HG03469 (cell line): ENCODE measurements at regions not wholly inside any gene's neighbourhood (a gene's known extent, or its start where the extent isn't known, plus 50 kb on each side); places are given as distances from the start of the nearest gene placed in this dataset.

Source experiments
- ATAC-seq: cut with Tn5 transposase; IDR thresholded peaks from one replicate; pipeline ENCODE4 v1.9.1; 2021; ENCODE audit warnings: mild to moderate bottlenecking, moderate library complexity, moderate number of reproducible peaks; ENCODE audit not compliant: unreplicated experiment

DNA sequence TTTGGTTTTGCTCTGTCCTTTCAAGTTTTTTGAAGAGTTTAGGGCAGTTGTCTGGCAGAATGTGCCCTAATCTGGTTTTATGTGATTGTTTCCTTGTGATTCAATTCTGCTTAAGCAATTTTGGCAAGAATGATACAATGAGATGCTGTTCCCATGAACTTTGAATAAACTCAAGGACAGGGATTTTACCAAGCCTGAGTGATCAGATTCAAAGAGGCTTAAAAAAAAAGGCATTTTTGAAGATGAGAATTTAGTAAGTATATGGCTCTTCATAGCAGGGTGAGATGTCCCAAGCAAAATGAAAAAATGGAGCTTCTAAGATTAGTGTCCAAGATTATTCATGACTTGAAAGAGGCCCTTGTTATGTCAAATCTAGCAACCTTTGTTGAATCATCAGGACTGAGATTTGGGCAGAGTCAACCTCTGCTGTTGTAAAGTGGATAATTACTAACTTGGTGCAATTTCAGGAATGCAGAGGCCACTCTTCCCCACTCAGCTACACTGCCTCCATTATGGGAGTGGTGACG lies 180.6 kb upstream of the NUDT4 start:
- ATAC-seq: no peak

DNA sequence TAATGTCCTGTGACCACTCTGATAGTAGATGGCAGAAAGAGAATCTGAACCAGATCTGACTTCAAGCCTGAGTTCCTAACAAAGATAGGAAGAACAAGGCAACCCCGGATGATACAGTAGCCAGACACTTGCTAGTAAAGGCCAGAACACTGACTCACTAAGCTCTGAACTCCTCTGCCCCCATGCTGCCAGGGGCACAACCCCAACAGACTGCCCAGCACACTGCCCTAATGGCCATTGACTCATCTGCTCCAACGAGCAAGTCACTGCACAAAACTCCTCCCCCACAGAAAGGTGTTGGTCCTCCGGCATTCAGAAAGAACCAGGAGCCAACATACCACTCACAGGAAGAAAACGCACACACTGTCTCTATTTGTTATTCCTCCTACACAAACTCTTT lies 179.6 kb upstream of the NUDT4 start:
- no peak for ATAC-seq

DNA sequence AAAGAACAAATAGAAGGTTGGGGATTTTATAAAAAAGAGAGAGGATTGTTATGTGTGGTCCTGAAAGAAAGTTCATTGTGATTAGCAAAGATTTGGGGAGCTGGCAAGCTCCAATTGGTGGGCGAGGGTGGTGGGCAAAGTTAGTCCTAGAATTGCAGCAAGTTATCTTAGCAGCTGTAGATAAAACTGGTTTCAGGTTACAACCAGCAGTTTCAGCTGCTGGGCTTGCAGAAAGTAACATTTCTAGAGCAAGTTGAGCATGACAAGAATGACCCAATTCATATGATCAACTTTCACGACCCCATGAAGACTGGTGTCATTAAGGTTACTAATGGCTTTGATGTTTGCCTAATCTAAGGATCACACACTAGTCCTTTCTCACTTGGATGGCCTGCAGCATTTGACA lies 177.9 kb upstream of the NUDT4 start:
- no peak for ATAC-seq

DNA sequence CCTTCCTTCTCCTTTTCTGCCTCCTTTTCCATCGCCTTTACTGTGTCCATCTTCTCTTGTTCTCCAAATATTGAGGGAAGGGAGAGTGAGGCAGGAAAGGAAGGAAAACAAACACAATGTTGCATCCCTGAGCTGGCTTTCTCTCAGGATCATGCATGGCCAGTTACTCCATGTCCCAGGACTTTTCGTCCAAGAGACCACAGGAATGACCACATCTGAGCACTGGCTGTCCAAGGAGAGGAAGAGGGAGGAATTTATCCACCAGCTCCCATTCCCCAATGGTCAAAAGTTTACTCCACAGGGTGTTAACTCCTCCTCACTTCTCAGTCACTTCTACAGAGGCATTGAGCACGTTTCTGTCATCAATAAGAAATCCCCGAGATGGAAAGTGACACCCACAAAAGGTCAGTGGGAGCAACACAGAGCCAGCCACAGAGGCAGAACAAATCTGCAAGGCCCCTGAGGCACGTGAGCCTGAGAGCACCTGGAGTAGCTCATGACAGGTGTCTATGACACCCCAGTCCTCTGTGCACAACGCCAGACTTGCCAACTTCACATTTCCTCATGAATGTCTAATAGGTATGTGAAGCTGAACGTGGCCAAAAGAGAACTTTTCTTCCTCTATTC lies 177.3 kb upstream of the NUDT4 start:
- no peak for ATAC-seq

DNA sequence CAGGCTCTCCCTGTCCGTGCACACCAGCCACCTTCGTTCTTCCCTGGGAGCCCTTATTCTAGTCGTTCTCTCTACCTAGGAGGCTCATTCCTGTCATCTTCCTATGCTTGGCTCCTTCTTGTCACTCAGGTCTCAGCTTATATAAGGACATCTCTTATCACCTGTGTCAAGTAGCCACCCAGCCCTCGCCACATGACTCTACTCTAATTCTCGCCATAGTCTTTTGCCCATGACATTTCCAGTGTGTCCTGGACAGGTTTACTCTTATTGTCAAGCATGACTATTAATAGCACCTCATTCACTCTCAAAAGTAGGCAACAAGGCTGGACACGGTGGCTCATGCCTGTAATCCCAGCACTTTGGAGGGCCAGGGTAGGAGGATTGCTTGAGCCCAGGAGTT lies 175.7 kb upstream of the NUDT4 start:
- no peak for ATAC-seq

DNA sequence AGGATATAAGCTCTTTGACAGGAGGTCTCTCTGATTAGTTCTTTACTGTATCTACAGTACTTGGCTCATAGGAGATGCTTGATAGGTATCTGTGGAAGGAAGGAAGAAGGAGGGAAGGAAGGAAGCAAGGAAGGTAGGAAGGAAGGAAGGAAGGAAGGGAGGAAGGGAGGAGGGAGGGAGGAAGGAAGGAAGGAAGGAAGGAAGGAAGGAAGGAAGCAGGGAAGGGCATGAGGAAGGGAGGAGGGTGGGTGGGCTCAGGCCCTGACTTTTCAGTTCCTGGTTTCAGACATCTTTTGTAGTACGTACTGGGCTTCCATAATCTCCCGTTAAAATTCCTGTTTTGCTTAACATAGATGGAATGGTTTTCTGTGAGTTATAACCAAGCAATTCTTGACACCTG lies 175.0 kb upstream of the NUDT4 start:
- ATAC-seq: no peak

DNA sequence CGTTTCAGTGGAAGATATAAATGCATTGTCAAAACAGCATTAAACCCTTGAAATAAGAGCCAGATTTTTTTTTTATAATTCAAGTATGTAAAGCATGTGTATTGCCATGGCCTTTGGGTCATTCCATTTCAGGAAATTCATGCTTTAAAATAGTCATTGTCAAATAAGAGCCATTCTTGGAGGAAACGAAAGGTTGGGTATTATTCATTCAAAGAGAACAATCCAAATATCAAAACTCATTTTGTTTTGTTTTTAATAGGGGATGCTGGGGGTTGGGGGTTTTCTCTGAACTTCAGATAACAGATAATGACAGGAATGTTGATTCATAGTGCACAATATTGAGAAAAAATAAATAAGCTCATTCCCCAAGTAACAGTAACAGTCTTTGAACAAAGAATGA lies 174.4 kb upstream of the NUDT4 start:
- ATAC-seq: no peak

DNA sequence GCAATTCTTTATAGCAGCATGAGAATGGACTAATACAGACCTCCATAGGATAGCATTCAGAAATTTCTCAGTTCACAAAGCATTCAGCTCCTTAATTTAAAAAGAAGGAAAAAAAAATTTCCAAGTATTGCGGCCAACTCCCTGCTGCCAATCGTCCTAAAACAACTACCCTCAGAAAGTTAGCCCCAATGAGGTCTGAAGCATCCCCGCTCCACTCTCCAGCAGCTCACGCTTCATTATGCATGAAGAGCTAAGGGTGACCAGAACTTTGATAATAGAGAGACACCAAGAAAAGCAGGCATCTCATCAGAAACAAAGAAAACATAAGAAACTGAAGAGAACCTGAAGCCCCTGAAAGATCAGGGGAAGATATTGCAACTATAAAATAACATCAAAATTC lies 172.8 kb upstream of the NUDT4 start:
- ATAC-seq: no peak

DNA sequence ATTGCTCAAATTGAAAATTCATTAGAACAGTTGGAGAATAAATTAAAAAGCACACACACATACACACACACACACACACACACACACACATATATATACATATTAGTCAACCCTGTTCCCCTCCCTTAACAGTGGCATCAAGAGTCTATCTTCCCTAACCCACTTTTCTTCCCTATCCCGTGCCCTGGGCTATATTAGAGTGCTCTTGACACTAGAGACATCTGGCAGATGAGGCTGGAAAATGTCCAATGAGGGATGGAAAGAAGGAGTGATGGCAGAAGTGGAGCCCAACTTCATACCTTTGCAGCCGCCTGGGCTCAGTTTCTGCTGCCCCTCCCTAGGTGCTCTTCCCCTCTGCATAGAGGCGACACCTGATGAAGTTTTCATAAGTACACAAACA lies 172.4 kb upstream of the NUDT4 start:
- no peak for ATAC-seq

DNA sequence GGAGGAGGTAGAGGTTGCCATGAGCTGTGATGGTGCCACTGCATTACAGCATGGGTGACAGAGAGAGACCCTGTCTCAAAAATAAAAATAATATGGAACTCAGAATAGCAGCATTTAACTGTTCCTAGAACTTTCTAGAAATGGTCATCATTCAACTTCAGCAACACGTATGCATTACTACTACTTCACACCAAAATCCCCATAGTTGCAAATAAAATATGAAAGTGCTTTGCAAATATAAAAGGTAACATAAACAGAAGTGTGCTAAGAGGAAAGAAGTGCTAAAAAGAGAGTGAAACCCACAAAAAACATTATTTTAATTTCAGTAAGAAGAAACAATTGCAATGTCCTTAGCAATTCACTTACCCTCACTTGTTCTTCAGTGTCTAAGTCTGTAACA lies 169.7 kb upstream of the NUDT4 start:
- ATAC-seq: no peak

DNA sequence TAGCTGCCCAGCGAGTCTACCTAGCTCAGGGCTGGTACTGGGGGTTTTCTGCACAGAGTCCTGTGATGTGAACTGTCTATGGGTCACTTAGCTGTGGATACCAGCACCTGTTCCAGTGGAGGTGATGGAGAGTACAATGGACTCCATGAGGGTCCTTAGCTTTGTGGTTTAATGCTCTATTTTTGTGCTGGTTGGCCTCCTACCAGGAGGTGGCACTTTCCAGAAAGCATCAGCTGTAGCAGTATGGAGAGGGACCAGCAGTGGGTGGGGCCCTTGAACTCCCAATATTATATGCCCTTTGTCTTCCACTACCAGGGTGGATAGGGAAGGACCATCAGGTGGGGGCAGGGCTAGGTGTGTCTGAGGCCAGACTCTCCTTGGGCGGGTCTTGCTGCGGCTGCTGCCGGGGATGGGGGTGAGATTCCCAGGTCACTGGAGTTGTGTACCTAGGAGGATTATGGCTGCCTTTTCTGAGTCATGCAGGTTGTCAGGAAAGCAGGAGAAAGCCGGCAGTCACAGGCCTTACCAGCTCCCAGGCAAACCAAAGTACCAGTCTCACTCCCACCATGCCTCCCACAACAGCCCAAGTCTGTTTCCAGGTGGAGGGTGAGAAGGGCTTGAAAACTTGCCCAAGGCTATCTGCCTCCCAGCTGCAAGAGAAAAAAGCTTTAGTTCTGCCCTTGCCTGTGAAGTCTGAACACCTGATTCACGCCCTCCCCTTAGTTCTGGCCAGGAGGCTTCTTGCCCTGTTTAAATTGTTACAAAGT lies 163.0 kb upstream of the NUDT4 start:
- no peak for ATAC-seq

DNA sequence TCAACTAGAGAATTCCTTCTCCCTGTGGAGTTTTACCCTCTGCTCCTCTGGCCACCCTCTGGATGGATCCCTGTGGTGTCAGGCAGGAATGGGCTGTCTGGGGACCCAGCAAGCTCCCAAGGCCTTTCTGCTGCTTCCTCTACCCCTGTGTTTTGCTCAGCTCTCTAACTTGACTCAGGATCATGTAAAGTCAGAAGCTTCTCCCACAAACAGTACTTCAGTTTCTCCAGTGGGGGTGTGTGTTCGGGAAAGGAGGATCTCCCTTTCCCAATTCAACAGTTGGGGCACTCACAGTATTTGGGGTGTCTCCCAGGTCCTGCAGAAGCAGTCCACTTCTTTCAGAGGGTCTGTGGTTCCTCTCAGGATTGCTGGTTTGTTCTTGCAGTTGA lies 162.4 kb upstream of the NUDT4 start:
- no peak for ATAC-seq

DNA sequence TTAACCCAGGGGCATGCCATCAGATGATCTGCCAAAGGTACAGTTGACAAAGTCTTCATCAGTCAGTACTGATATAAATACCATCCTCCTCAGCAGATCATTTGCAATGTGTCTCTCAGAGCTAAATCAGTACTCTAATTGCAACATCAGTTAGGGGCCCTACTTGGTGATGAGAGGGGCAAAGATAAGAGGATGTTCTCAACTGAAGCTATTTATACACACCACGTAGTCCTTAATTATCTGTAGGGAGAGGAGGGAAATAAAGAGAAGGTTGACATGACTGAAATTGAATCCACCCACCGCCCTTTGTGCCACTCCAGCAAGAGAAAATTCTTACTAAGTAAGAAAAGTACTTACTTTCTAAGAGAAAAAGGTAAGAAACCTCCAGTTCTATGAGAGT lies 157.8 kb upstream of the NUDT4 start:
- no peak for ATAC-seq

DNA sequence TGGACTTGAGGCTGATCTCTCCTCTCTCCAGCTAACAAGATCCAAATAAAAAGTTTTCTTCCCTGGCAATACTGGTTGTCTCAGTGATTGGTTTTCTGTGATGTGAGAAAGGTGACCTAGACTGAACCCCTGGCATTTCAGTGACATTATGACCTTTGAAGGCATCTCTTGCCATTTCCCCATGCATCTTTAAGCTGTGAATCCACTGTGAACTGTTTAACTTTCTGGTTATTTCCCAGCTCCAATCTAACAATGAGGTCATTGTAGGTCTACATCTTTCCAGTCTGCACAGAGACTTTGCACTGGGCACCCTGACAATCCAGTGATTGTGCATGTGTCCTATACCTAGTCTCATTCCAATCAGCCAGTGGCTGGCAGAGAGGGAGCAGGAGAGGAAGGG lies 155.9 kb upstream of the NUDT4 start:
- ATAC-seq: no peak

DNA sequence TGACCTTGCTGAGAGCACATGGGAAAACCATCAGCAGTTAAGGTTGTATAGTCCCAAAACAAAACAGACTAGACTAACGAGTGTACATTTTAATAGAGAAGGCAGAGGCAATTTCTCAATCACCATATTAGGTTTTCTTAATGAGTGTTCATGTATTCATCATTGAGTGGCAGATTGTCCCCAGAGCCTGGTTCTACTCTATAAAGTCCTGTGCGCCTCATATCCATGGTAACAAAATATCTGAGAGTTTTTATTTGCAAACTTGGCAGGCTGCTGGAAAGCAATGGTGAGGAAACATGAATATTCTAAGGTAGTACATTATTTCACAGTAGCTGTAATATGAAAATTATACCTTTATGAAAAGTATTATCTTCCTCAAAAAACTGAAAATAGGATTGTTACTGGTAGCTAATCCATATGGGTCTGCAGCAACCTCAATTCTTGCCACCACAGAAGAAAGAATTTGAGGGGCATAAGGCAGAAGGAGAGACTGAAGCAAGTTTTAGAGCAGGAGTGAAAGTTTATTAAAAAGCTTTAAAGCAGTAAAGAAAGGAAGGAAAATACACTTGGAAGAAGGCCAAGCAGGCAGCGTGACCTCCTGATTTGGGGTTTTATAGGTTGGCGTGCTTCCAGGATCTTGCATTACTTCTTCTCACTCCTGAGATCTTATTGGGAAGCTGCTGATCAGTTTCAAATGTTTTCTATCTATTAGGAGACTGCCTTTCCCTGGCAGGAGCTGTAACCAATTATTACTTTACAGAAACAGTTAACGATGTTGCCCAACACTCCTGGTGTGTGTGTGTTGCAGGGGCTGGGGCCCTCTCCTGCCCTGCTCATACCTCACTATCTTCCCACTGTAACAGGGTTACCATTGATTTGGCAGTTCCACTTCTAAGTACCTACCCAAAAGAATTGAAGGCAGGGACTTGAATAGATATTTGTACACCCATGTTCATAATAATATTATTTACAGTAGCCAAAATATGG lies 154.0 kb upstream of the NUDT4 start:
- no peak for ATAC-seq

DNA sequence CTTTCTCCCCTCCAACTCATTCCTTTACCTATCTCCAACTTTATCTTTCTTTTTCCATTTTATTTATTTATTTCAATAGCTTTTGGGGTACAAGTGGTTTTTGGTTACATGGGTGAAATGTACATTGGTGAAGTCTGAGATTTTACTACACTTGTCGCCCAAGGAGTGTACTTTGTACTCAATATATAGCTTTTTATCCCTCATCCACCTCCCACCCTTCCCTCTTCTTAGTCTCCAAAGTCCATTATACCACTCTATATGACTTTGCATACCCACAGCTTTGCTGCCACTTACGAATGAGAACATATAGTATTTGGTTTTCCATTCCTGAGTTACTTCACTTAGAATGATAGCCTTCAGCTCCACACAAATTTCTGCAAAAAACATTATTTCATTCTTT lies 152.6 kb upstream of the NUDT4 start:
- no peak for ATAC-seq

DNA sequence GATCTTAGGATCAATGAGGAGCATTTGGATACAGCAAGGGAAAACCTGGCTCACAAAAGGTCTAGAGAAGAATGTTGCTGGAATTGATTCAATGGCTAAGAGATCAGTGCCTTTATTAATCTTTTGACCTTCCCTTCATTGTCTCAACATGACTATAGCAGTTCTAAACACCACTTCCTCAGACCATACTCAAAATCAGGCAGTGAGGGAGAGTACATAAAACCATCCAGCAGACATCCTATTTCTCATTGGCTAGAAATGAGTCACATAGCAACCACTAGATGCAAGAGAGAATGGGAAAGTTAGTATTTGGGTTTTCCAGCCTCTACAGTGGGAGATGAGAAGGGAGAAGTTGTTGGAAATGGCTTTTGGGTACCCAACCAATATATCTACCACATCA lies 151.4 kb upstream of the NUDT4 start:
- ATAC-seq: no peak

DNA sequence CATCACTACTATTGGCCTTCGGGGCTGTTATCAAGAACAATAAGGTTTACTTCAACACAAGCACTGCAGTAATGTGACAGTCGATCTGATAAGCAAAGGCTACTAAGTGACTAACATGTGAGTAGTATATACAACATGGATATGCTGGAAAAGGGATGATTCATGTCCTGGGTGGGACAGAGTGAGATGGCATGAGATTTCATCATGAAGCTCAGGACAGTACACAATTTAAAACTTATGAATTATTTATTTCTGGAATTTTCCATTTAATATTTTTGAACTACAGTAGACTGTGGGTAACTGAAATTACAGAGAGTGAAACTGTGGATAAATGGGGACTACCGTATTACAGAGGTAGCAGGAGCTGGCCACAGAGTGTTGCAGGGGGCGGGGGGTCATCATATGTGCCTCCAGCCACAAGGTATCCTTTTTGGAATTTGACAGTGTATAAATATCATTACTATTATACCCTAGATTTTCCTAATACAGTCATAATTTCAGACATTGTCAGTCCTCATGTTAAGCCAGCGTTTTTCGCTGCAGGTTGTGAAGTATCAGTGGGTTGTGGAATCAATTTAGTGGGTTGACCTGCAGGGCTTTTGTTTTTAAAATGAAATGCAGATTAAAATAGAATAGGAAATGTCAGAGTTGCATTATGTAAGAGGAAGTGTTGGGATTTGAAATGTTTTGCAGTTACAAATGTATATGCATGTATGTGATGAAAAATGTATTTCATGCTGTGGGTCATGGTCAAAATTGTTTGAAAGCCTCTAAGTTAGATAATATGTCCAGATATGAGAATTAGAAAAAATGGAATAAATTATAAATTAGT lies 148.0 kb upstream of the NUDT4 start:
- no peak for ATAC-seq

DNA sequence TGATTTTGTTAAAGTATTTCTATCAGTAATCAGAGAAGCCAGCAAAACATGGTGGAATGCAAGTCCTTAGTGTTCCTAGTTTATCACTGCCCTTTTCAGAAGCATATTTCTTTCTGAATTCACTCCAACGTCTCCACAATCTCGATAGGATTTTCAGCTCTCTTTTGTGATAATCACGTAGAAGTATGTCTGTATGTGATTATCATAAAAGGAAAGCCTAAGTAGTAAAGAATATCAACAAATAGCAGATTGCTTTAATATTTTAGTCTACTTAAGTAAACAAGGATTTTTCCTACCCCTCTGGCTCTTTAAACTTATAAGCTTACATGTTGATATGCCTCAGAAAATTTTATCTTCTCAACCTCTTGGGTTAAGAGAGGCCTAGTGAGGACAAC lies 147.4 kb upstream of the NUDT4 start:
- ATAC-seq: no peak

DNA sequence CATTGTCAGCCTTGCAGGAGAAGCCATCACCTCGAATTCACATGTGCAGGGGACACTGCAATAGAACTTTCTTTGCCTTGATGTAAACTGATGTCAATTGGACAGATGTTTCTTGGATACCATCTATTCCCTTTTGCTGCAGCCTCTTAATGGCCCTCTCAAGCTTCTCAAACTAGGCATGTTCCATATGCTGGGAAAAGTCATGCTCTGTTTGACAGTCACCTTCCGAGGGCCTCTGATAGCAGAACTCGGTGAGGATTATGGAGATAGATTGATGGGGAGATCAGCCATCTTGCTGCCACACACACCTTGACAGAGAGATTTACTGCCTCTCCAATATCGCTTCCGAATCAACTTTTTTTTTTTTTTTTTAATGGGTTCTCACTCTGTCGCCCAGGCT lies 145.8 kb upstream of the NUDT4 start:
- ATAC-seq: no peak

DNA sequence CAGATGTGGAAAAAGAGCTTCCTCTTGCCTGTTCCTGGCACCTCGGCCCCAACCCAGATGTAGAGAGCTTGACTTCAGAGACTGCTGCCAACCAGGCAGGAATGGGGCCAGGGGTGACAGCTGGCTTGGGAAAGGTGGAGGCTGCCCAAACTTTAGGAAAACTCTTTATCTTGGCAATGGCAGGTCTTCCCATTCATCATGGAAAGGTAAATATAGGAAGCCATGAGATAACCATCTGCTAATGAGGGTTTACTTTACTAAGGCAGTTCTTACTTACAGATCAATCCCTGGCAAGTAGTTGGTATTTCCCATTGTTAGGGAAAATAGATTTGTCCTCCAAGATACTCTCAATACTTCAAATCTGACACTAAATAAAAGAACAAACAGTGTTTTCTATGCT lies 143.1 kb upstream of the NUDT4 start:
- no peak for ATAC-seq
